Natural killer cell treated with Interleukin-12 subunit alpha and Interleukin-12 subunit beta and Interleukin-15 and Interleukin-18, amount 100 ng/mL, for 72 hours (primary cell): ENCODE measurements at regions not wholly inside any gene's neighbourhood (a gene's known extent, or its start where the extent isn't known, plus 50 kb on each side); places are given as distances from the start of the nearest gene placed in this dataset.
"Not testable (repeated sequence)": the region's sequence is repeated elsewhere in the genome, so short reads cannot be mapped to it uniquely, and the experiment has no call there.

Experiments used
- ATAC-seq, 2 donors: fragments of 150-1000 bp; cut with Tn5 transposase in 1 of 2; sonication (Bioruptor Pico), chemical (Tn5 transposase) in 1 of 2; 2 replicates each; pipeline ENCODE4 v1.10.0; 2021
- DNase-seq: peaks from one replicate; pipeline ENCODE4 v3.0.0; 2022; ENCODE audit warnings: low spot score
- H3K27ac Mint-ChIP-seq, 2 donors: 1 replicate in 1 of 2; 2 replicates in 1 of 2; pipeline ENCODE4 v1.8.0; 2022; ENCODE audit warnings: mixed read lengths in 2 of 2, mild to moderate bottlenecking in 1 of 2, moderate library complexity in 1 of 2
- H3K27me3 Mint-ChIP-seq, 2 donors: 1 replicate in 1 of 2; 2 replicates in 1 of 2; pipeline ENCODE4 v1.8.0; 2022; ENCODE audit warnings: mixed read lengths in 2 of 2
- H3K36me3 Mint-ChIP-seq: one replicate; pipeline ENCODE4 v1.8.0; 2022; ENCODE audit warnings: mixed read lengths
- H3K4me1 Mint-ChIP-seq, 2 donors: 1 replicate in 1 of 2; 2 replicates in 1 of 2; pipeline ENCODE4 v1.8.0; 2022; ENCODE audit warnings: low read depth in 2 of 2, mixed read lengths in 2 of 2, mild to moderate bottlenecking in 1 of 2
- H3K4me3 Mint-ChIP-seq: one replicate; pipeline ENCODE4 v1.8.0; 2022; ENCODE audit warnings: mixed read lengths
- H3K9me3 Mint-ChIP-seq: 2 replicates; pipeline ENCODE4 v1.8.0; 2022; ENCODE audit warnings: mixed read lengths

GRCh38 chr4:42271096-42271495 is 118.6 kb upstream of the BEND4 start:
- H3K4me1 Mint-ChIP-seq: no peaks in the 10 kb centered on the region
- no peak overlapping the region for H3K27ac Mint-ChIP-seq
- no peaks in the 10 kb centered on the region for H3K9me3 Mint-ChIP-seq
- H3K36me3 Mint-ChIP-seq: no peaks in the 10 kb centered on the region
- ATAC-seq (no peak), DNase-seq (no peak)
- H3K4me3 Mint-ChIP-seq: no peak overlapping the region
- H3K27me3 Mint-ChIP-seq: peaks cover 6 to 7% of the 10 kb centered on the region in 2 donors

- Mint-ChIP-seq H3K4me1 (peaks cover 11 to 13% of the 10 kb centered on the region in 2 donors), H3K36me3 (no peaks in the 10 kb centered on the region), H3K27ac (no peak overlapping the region), H3K27me3 (peaks cover 0 to 18% of the 10 kb centered on the region in 2 donors), H3K9me3 (no peaks in the 10 kb centered on the region), H3K4me3 (no peak overlapping the region)
- DNase-seq (no peak), ATAC-seq (no peak)
Measured at GRCh38 chr4:42277291-42277690, 120.0 kb upstream of the SHISA3 start.

GRCh38 chr4:42278709-42279324 is 118.5 kb upstream of the SHISA3 start:
- Mint-ChIP-seq H3K27me3 (peaks cover 3 to 19% of the 10 kb centered on the region in 2 donors), H3K9me3 (no peaks in the 10 kb centered on the region), H3K36me3 (no peaks in the 10 kb centered on the region), H3K4me1 (peaks cover 13 to 14% of the 10 kb centered on the region in 2 donors), H3K4me3 (no peak overlapping the region), H3K27ac (no peak overlapping the region)
- DNase-seq (no peak), ATAC-seq (no peak)

GRCh38 chr4:42280327-42281095 is 116.8 kb upstream of the SHISA3 start:
- no peak for ATAC-seq
- Mint-ChIP-seq H3K36me3 (no peaks in the 10 kb centered on the region), H3K27ac (no peak overlapping the region), H3K4me1 (peaks cover 13 to 14% of the 10 kb centered on the region in 2 donors), H3K4me3 (no peak overlapping the region), H3K9me3 (no peaks in the 10 kb centered on the region), H3K27me3 (peaks cover 8 to 33% of the 10 kb centered on the region in 2 donors)
- no peak for DNase-seq

GRCh38 chr4:42281324-42282020 is 115.8 kb upstream of the SHISA3 start:
- ATAC-seq (peak; percentile 60 to 65), DNase-seq (no peak)
- H3K4me3 Mint-ChIP-seq: peak overlapping the region; percentile 50

DNA sequence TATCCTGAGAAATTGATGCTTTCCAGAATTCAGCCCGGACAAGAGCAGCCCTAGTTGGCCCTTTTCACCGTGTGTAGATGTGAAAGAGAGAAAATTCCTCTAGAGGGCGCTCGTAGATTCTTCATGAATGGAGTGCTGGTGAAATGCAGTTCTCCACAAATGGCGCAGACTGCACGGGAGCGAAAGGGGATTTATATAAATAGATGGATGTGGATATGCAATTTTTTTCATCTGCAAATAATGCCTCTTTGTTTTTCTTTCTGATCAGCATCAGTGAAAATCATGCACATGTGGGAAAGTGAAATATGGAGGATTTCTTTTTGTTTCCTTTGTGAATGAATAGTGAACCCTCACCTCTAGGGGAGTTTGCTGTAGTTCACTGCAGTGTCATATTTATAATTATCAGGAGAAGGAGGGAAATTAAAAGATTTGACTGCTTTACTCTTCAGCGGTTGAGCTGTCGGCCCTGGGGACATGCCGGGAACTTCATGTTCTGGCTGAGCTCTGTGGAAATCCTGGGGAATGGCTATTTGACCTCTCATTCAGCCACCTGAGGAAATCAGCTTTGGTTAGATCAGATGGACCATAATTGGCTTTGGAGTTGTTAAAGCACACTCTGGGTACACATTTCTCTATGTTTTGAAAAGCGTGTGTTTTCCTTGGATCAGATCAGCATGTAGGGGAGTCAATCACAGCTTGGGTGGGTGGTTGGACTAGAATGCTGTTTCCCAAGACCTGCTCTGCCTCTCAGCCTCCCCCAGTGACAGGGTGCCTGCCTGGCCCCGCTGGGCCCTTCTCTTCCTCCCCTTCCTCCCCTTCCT is 115.0 kb upstream of the SHISA3 start:
- H3K4me3 Mint-ChIP-seq: peak overlapping the region; percentile 50
- ATAC-seq: peak; percentile 60 to 64
- peaks cover 13 to 14% of the 10 kb centered on the region in 2 donors for H3K4me1 Mint-ChIP-seq
- peaks cover 8 to 33% of the 10 kb centered on the region in 2 donors for H3K27me3 Mint-ChIP-seq
- no peaks in the 10 kb centered on the region for H3K9me3 Mint-ChIP-seq
- H3K36me3 Mint-ChIP-seq: no peaks in the 10 kb centered on the region
- no peak overlapping the region for H3K27ac Mint-ChIP-seq
- DNase-seq: no peak

More at GRCh38 chr4:42281324-42282020, 115.8 kb upstream of the SHISA3 start:
- Mint-ChIP-seq H3K9me3 (no peaks in the 10 kb centered on the region), H3K27me3 (peaks cover 8 to 33% of the 10 kb centered on the region in 2 donors), H3K36me3 (no peaks in the 10 kb centered on the region), H3K27ac (no peak overlapping the region), H3K4me1 (peaks cover 13 to 14% of the 10 kb centered on the region in 2 donors)

GRCh38 chr4:42284030-42284429 is 113.3 kb upstream of the SHISA3 start:
- Mint-ChIP-seq H3K9me3 (no peaks in the 10 kb centered on the region), H3K27ac (no peak overlapping the region), H3K36me3 (no peaks in the 10 kb centered on the region), H3K27me3 (peaks cover 8 to 33% of the 10 kb centered on the region in 2 donors), H3K4me1 (peaks cover 13 to 14% of the 10 kb centered on the region in 2 donors), H3K4me3 (no peak overlapping the region)
- no peak for DNase-seq
- no peak for ATAC-seq

DNA sequence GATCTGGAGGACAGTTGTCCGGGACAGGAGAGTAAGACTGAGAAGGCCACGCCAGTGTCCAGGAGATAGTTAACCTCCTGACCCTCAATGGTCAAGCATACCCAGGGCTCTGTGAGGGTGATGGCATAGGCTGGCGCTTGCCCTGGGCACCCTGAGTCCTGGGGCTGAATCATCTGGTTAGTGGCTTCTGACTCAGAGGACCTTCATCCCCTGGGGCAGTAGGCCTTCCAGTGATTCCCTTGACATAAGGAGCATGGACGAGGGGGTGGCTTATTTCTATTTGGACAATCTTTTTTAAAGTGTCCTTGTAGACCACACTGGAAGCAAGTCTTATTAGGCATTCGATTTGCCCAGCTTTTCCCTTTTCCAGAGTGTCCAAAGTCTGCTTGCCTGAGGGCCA is 108.4 kb upstream of the SHISA3 start:
- H3K4me3 Mint-ChIP-seq, H3K36me3 Mint-ChIP-seq, H3K27ac Mint-ChIP-seq, ATAC-seq, H3K9me3 Mint-ChIP-seq, H3K4me1 Mint-ChIP-seq, DNase-seq: not testable (repeated sequence)
- H3K27me3 Mint-ChIP-seq: peaks cover 11 to 29% of the 10 kb centered on the region in 2 donors

- not testable (repeated sequence) for ATAC-seq, H3K4me1 Mint-ChIP-seq, H3K4me3 Mint-ChIP-seq, H3K27ac Mint-ChIP-seq, H3K36me3 Mint-ChIP-seq, H3K9me3 Mint-ChIP-seq, DNase-seq
- H3K27me3 Mint-ChIP-seq: peaks cover 16 to 25% of the 10 kb centered on the region in 2 donors
Measured at GRCh38 chr4:42292192-42292591, 105.1 kb upstream of the SHISA3 start.

- Mint-ChIP-seq H3K4me1 (no peaks in the 10 kb centered on the region), H3K36me3 (no peaks in the 10 kb centered on the region), H3K27me3 (peaks cover 20 to 39% of the 10 kb centered on the region in 2 donors), H3K9me3 (no peaks in the 10 kb centered on the region), H3K27ac (no peak overlapping the region), H3K4me3 (no peak overlapping the region)
- DNase-seq (no peak), ATAC-seq (no peak)
Measured at GRCh38 chr4:42293967-42294813, 103.1 kb upstream of the SHISA3 start.

DNA sequence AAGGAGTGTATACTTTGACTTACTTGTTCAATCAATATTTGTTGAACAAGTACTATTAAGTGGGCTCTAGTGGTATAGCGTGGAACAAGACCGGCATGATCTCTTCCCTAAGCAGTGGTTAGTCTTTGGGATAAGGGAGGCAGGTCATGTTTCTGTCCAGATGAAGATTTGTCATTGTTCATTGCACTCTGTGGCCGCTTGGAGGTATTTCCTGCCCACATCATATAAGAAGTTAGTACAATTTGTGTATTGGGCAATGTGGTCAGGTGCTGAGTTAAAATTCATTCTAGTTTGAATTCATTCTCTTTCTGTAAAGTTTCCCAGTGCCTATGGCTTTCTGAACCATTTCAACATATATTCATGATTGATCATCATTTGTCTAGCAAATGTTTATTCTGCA is 101.1 kb upstream of the SHISA3 start:
- H3K36me3 Mint-ChIP-seq: no peaks in the 10 kb centered on the region
- DNase-seq (no peak), ATAC-seq (no peak)
- H3K27ac Mint-ChIP-seq: no peak overlapping the region
- H3K4me1 Mint-ChIP-seq: no peaks in the 10 kb centered on the region
- no peaks in the 10 kb centered on the region for H3K9me3 Mint-ChIP-seq
- H3K4me3 Mint-ChIP-seq: no peak overlapping the region
- peaks cover 29 to 42% of the 10 kb centered on the region in 2 donors for H3K27me3 Mint-ChIP-seq

DNA sequence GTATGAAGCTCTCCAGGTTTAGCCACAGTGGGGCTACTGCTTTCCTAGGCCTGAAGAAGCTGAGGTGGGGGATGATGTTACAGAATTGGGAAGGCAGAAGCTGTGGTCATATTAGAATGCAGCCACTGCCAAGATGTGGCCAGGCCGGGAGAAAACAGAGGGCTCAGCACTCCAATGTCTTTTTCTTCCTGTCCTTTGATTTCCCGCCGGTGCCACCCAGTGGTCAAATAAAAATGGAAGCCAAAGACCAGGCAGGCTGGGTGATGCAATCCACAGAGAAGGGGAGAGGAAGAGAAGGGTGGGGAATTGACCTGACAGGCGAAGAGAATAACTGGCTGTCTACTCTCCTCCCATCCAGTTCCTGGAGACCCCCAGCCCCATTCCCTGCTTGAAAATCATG is 94.9 kb upstream of the SHISA3 start:
- no peaks in the 10 kb centered on the region for H3K36me3 Mint-ChIP-seq
- H3K4me1 Mint-ChIP-seq: no peaks in the 10 kb centered on the region
- H3K27me3 Mint-ChIP-seq: peaks cover 23 to 54% of the 10 kb centered on the region in 2 donors
- ATAC-seq: no peak
- no peak overlapping the region for H3K4me3 Mint-ChIP-seq
- no peak overlapping the region for H3K27ac Mint-ChIP-seq
- H3K9me3 Mint-ChIP-seq: no peaks in the 10 kb centered on the region
- no peak for DNase-seq
